GM18507 (cell line): ENCODE measurements at regions not wholly inside any gene's neighbourhood (a gene's known extent, or its start where the extent isn't known, plus 50 kb on each side); places are given as distances from the start of the nearest gene placed in this dataset.

ENCODE experiments used
- DNase-seq: peaks from one replicate; pipeline ENCODE4 v3.0.0; 2011; ENCODE audit warnings: low read depth; ENCODE audit not compliant: insufficient read length; ENCODE audit errors: extremely low spot score
- FAIRE-seq: peaks from 2 replicates; lab custom pipeline; 2011; peaks lifted over from hg19 to GRCh38; lab: Jason Lieb, UNC

- DNase-seq: no peak
- no peak for FAIRE-seq
Measured at GRCh38 chr19:31499281-31500196, 150.3 kb upstream of the TSHZ3 start.

GRCh38 chr19:31500197-31500830 is 151.1 kb upstream of the TSHZ3 start:
- no peak for DNase-seq
- no peak for FAIRE-seq

- FAIRE-seq: no peak
- DNase-seq: no peak
Measured at GRCh38 chr19:31500946-31501345, 151.7 kb upstream of the TSHZ3 start.

GRCh38 chr19:31501427-31502195 is 152.4 kb upstream of the TSHZ3 start:
- FAIRE-seq (no peak), DNase-seq (no peak)

- no peak for FAIRE-seq
- DNase-seq: no peak
Measured at GRCh38 chr19:31502536-31503170, 153.4 kb upstream of the TSHZ3 start.

GRCh38 chr19:31503211-31503610 is 154.0 kb upstream of the TSHZ3 start:
- no peak for FAIRE-seq

GRCh38 chr19:31504221-31504620 is 155.0 kb upstream of the TSHZ3 start:
- FAIRE-seq (no peak), DNase-seq (no peak)

More at GRCh38 chr19:31503211-31503610, 154.0 kb upstream of the TSHZ3 start:
- DNase-seq: no peak

- DNase-seq (no peak), FAIRE-seq (no peak)
Measured at GRCh38 chr19:31505596-31505910, 156.3 kb upstream of the TSHZ3 start.

GRCh38 chr19:31506102-31506501 is 156.9 kb upstream of the TSHZ3 start:
- FAIRE-seq: no peak
- DNase-seq: no peak

- DNase-seq (no peak), FAIRE-seq (no peak)
Measured at GRCh38 chr19:31510635-31511034, 161.4 kb upstream of the TSHZ3 start.

GRCh38 chr19:31511098-31511497 is 161.9 kb upstream of the TSHZ3 start:
- DNase-seq: no peak

GRCh38 chr19:31511696-31512095 is 162.5 kb upstream of the TSHZ3 start:
- FAIRE-seq: no peak

More at GRCh38 chr19:31511098-31511497, 161.9 kb upstream of the TSHZ3 start:
- FAIRE-seq: no peak

GRCh38 chr19:31512181-31512970 is 163.1 kb upstream of the TSHZ3 start:
- DNase-seq (no peak), FAIRE-seq (no peak)

More at GRCh38 chr19:31511696-31512095, 162.5 kb upstream of the TSHZ3 start:
- no peak for DNase-seq

GRCh38 chr19:31513841-31514240 is 164.6 kb upstream of the TSHZ3 start:
- no peak for FAIRE-seq
- DNase-seq: no peak

- FAIRE-seq (no peak), DNase-seq (no peak)
Measured at GRCh38 chr19:31515931-31516330, 166.7 kb upstream of the TSHZ3 start.

- no peak for FAIRE-seq
- DNase-seq: no peak
Measured at GRCh38 chr19:31516756-31517155, 167.5 kb upstream of the TSHZ3 start.

GRCh38 chr19:31517224-31518180 is 168.3 kb upstream of the TSHZ3 start:
- DNase-seq: no peak

More at GRCh38 chr19:31517224-31518180, 168.3 kb upstream of the TSHZ3 start:
- FAIRE-seq: no peak
